Hippocampal formation (tissue), 2 donors: ENCODE measurements at regions not wholly inside any gene's neighbourhood (a gene's known extent, or its start where the extent isn't known, plus 50 kb on each side); places are given as distances from the start of the nearest gene placed in this dataset.

ENCODE experiments used
- DNase-seq, 2 donors: peaks; one replicate each; lab custom pipeline; 2025; lab: John Stamatoyannopoulos, UW

DNA sequence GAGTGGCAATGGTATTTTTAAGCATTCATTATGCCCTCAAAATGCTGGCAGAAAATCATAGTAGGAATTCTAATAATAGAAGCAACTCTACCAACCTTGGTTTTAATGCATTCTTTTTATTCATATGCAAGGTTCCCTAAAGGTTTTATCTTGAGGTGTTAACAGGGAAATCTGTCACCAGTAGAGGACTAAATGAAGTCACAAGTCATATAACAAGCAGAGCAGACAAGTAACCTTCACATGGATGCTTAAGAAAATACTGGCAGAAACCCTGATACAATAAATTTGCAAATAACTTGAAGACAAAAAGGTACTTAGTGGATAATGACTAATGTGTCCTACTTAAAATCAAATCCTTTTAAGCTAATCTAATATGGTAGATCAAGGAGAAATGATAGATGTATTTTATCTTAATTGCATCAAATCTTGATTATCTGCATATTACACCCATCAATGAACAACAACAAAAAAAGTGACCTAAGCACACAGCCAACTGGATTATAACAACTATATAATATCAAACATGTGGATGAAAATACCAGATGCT, 73.3 kb downstream of the RFC3 start:
- DNase-seq = no peak

DNA sequence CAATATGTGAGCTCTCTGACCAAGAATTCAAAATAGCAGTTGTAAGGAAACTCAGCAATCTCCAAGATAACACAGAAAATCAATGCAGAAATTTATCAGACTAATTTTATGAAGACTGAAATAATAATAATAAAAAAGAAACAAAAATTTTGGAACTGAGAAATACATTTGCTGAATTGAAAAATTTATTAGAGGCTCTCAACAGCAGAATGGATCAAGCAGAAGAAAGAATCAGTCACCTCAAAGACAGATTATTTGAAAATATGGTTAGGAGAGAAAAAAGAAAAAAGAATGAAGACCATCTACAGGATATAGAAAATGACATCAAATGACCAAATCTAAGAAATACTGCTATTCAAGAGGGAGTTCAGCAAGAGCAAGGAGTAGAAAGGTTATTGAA, 75.6 kb downstream of the RFC3 start:
- no peak for DNase-seq

DNA sequence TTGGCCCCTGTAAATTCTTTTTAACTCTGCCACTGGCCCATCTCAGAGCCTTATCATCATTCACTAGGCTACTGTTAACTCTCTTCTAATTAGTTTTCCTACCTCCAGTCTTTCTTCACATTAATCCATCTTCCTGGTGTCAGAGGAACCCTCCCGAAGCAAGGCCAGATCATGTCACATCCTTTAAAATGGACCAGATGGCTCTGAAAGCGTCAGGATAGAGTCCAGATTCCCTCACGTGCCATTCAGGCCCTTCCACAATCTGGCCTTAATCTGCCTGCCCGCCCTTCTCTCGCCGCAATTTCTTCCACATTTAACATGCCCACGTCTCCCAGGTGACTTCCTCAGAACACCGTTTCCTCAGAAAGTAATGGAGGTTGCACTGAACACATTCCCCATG, 86.5 kb downstream of the RFC3 start:
- DNase-seq = no peak

DNA sequence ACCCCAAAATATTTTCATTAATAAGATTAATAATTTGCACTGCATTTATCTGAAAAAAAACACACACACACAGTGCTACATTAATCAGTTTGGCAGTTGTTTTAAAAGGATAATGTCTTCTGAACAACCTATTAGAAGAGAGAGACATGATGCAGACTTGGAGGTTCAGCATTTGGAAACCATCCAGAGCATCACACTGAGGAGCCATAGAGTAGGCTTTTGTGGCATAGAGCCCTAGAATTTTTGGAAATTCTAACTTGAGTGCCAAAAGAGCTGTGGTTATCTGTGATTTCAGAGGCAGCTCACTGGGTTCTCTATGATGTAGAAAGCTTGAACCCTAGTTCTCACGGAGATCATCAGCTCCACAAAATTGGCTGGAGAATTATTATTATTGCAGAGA, 90.2 kb downstream of the RFC3 start:
- no peak for DNase-seq

DNA sequence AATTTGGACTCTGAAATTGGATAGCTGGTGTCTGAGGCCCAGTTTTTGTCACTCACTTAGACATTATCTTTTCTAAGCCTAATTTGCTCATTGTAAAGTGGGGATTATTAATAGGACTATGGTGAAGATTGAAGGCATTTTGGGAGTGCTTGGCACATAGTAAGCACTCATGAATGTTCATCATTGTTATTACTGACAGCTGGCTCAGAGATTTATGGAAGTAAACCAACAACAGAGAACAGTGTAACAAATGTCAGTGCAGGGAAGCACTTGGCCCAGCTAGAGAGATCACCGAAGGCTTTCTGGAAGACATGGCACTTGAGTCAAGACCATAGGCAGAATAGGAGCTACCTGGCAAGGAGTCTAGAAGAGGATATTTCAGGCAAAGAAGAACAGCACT, 92.3 kb downstream of the RFC3 start:
- DNase-seq = no peak

DNA sequence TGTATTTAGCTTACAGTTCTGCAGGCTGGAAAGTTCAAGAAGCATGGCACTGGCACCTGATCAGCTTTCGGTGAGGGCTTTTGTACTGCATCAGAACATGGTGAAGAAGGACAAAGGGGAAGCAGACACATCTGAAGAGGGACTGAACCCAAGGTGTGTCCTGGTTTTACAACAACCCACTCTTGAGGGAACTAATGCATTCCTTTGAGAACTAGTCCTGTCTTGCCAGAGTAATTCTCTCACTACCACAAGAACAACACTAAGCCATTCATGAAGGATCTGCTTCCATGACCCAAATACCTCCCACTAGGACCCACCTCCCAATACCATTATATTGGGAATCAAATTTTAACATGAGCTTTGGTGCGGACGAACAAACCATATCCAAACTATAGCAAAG, 93.6 kb downstream of the RFC3 start:
- no peak for DNase-seq

DNA sequence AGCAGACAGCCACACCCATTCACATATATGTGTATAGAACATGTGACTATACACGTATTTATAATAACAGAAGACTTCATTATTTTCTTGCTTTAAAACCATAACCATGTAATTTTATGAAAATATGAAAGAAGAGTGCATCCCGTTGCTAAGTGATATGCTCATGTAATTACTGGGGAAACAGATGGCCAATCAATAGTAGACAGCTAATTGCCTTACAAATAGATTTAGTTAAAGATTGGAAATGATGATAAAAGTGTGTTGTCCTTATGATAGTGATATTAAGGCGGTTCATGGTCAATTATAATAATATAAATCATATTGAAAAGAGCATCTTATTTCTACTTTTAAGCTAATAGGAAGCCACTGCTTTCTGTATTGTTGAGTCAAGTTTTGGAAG, 95.9 kb downstream of the RFC3 start:
- DNase-seq = no peak

DNA sequence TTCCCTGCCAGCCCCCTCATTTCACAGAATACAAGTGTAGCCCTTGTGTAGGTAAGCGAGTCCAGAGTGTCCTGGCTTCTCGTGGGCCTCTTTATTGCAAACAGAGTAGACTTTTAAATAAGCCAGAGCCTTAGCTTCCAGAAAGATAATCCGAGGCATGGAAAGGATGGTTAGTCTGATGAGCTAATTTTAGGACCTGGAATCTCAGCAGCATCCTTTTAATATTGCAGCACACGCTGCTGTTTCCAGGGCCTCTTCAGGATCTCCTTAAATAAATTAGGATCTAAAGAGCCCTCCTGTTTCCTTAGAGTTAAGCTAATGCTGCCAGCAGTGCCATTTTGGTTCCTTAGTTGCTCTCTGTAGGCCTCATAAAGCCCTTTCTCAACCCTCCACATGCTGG, 99.2 kb downstream of the RFC3 start:
- no peak for DNase-seq

DNA sequence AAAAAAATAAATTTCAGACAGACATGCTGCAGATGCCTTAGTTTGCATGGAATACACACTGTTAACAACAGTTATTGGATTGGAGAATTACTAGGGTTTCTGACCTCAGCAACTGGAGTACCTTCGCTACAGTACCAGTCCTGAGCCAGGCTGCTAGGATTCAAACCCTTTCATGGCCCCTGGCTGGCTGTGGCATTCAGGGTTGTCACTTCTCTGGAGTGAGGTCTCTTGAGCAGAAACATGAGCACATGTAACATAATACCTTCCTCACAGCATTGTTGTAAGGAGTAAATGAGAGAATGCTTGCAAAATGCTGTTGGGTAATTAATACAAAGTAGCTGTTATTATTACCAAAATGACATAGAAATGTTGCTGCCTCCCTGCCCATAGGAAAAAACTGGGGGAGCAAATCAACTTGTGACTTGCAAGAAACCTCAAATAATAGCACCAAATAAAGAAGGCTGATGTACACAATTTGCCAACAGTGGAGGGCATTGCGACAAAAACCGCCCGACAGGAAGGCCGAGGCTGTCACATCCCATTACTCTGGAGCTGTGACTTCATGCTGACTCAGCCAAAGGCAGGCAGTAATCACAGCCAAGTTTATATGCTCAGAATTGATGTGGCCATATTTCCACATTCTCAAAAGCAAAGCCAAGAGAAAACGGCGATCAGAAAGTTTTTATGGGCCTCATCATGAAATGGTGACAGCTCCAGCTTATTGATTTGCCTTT, 100.4 kb downstream of the RFC3 start:
- no peak for DNase-seq

DNA sequence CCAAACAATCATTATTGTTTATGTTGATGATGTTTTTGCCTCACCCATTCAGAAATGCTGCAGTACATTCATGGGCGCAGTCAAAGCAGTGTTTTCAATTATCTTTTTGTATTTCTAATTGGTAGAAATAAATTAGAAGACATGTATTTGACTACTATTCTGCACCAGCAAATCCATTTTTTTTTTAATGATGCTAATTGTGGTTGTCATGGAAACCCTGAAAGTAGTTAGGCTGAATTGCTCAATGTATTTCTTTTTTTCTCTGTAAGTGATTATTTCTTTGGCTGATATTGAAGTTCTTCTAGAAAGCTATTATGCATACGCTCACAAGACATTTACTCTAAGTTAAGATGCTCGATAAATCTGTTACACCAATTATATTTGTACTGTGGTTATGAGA, 101.2 kb downstream of the RFC3 start:
- DNase-seq = no peak

DNA sequence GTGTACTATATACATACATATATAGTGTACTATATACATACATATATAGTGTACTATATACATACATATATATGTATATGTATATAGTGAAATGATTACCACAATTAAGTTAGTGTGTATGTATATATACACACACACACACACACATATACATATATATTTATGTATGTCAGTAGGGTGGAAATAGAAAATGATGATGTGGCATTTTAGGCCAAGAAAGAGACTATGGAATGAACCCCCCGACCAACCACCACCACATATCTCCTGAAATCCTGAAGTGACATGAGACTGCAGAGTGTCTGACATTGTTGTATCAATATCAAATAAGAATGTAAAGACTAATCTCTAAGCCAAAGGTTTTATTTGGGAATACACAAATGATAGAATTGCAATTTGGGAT, 107.6 kb downstream of the RFC3 start:
- no peak for DNase-seq

DNA sequence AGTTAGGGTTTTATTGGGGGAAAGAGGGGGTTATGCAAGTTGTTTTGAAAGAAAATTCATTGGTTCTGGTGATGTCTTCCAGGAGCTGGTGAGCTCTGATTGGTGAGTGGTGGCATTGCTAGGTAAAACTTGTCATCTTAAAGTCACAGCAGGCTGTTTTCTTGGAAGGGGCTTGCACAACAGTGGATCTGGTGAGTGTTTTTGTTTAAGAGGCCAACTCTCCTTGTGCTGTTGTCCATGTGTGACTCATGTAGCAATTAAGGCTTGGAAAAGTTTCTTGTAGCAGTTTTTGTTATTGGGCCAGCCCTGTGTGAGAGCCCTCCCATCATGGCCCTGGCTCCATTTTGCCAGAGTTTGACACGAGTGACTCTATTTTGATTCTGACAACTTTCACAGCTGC, 109.4 kb downstream of the RFC3 start:
- no peak for DNase-seq

DNA sequence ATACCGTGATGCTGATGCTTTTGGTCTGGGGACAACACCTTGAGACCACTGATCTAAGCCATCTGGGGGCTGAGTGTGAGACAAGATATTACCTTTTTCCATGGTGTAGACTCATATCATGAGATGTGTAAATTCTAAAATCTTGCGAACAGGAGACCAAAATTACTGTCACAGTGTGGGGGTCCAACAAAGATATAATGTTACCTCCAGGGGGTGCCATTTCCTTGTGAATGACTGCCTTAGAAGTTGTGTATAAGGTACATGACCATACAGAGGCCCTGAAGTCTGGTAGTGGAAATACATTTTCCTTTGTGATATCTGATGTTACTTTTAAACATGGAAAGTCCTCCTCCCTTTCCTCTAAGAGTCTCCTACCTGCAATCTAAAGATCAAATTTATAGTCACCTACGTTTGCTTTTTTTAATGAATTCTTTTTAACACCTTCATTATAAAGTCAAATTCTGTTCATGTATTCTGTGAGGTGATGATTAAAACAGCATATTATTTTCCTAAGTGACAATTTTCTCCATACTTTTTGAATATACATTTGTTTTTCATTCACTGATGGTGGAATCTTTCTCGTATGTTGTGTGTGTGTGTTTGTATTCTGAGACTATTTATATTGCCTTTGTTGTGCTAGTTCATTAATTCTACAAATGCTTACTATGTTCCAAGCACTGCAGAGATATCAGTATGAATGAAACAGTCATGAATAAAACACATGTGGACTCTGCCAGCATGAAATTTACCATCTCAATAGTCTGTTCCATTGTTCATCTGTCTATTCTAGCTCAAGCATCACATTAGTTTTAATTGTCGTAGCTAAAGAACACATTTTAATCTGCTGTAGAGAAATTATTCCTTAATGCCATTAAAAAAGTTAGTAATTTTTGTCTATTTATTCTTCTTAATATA, 113.7 kb downstream of the RFC3 start:
- DNase-seq = no peak

DNA sequence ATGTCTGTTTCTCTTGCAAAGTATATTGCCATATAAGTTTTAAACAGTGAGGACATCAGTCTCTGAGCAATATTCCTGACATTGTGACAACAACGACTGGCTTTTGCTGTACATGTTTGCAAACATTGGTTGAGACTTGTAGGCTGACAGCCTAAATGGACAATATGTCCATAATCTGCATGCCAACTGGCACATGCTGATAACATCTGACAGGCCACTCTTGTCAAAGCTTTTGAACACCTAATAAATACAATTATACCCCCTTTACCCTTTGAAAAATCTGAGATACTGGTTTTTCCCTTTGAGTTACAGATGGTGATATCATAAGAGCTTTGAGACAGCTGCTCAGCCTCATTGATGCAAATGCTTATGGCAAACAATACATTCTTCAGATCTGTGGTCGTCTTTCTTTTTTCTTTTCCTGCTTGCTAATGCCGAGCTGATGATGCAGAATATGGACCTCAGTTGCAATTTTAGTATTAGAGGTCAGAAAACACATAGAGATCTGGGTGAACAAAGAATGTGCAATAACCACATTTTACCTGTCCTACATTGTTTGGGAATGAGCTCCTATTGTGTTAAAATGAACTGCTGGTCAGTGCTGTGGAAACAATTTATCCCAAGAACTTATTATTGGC, 114.9 kb downstream of the RFC3 start:
- no peak for DNase-seq

DNA sequence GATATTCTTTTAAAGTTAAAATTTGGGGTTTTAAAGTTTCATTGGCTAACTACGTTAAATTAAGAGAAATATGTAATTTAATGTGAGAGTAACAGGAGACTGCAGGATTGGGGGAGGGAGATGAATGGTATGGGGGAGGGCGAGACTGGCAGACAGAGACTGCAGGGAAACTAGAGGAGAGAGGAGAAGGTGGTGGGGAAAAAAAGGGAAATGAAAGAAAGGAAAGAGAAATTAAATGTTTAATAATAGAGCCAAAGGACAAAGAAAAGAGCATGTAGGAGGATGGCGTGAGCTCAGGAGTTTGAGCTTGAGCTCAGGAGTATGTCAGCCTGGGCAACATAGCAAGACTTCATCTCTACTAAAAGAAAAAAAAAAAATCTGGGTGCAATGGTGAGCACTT, 115.9 kb downstream of the RFC3 start:
- DNase-seq = no peak

DNA sequence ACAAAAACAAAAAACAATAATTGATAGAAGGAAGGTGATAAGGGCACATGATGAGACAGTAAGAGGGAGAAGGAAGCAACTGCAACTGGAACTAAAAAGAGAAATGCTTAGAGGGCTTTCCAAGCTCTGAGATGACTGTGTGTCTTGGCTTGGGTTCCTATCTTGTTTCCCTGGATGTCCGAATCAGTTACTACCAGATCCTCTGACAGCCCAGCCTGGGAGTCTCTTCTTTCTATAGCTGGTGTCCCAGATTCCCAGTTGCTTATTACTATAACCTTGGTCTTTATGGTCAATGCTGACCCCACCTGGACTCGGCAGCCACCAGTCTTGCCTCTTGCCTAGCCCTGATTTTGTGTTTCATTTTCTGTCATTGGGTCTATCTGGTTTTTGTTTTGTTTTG, 116.4 kb downstream of the RFC3 start:
- DNase-seq = no peak

DNA sequence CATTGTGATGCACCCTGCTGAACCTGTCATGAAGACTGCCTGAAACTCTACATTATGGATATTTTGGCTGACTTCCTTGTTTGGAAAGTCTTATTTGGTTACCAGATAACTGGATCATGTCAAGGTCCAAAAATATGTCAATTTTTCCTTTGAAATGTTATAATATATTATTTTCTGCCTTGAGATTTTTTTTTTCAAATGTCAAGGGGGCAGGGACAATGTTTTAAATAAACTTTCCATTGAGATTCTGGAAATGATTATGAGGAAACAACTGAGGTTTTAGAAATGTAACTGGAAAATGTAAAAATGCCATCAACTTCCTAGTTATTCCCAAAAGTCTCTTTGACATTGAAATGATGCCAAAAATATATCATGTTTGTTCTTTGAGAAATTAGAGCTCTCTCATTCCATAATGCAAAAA, 117.0 kb downstream of the RFC3 start:
- DNase-seq = no peak

DNA sequence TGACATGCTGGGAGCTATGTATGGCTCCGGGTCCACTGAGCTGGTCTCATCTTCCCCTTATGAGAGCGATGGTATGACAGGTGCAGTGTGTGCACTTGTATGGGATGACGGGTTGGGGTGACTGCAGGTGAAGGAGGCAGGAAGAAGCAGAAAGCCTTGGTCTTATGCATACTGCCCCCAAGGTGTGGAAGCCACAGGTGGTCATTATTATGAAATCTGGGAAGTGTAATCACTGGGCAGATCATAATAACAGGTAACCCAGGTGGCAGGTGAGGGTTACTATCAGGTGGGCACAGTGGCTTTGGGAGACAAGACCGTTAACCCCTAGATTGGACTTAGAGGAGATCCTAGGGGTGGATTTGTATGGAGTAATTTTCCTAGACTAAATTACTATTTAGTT, 118.0 kb downstream of the RFC3 start:
- no peak for DNase-seq

DNA sequence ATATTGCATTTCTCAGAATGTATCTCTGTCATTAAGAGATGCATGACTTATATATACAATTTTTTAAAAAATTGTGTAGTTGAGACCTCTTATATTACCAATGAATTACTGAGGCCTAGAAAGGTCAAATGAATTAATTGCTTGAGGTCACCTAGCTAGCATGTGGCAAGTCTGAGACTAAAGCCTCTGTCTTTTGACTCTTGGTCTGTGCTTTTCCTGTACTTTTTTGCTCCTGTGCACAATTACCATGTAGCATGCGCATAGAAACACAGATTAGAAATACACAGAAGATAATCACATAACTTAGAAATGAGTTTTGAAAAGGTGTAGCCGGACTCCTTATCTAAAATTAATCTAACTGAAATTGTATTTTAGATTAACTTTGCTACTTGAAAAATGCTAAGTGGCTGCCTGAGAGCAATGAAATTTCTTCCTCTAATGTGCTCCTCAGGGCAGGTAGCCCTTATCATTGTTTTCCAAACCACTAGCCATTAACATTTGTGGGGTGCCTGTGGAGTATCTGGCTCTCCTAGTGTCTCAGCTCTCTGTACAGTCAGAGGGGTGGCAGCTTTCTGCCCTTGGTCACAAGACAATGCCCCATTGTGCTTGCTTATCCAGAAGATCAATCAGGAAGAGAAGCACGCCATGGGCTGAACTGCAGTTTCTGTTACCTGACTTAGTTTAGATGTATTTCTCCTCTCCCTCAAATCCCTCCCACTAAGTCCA, 119.6 kb downstream of the RFC3 start:
- DNase-seq = no peak

DNA sequence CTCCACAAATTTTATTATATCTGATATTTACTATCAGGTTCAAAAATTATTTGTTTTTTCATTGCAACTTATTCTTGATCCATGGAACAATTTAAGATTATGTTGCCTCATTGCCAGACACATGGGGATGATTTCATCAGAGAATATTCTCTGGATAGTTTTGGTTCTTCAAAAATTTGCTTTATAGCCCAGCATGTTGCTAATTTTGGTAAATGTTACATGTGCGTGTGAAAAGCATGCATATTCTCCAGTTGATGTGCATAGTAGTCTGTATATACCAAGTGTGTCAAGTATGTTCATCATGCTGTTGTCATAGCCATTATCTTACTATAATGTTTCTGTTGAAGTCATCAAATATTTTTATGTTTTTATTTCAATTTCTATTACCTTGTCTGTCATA, 122.3 kb downstream of the RFC3 start:
- no peak for DNase-seq

DNA sequence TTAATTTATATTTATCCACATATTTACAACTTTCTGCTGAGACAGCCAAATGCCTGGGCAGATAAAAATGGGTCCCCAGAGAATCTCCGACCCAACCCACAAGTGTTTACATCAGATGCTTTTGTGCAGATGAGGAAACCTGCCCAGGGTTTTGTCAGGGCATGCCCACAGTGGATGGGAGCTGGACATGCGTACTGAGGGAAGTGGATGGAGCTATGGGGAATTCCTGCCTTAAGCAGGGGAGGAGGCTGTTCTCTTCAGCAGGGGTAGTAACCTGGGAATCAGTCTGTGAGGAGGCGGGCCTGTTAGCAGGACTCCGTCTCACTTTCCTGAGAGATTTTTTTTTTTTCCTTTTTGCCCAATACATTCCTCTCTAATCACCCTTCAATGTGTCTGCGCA, 122.9 kb downstream of the RFC3 start:
- no peak for DNase-seq

DNA sequence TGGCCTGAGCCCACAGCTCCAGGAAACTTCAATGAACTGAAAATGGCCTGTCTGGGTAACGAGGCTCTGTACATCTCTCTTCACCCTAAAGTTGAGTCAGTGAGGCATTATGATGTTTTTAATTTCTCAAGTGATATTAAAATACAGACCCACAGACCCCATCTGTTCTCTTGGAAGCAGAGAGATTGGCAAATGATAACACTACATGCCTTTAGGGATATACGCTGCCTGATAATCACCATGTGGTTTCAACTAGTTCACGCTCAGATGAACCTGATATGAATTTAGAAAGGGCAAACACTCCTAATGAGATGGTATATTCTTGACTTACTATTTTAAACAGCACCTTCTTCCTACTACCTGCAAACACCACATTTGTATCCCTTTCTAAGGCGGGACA, 127.5 kb downstream of the RFC3 start:
- DNase-seq = no peak
